Naive thymus-derived CD4-positive, alpha-beta T cell (primary cell): ENCODE measurements at regions not wholly inside any gene's neighbourhood (a gene's known extent, or its start where the extent isn't known, plus 50 kb on each side); places are given as distances from the start of the nearest gene placed in this dataset.
A peak's percentile ranks its signal among the peaks of the same experiment; 100 is the strongest.

Source experiments
- ATAC-seq: fragments of 150-1000 bp; cut with Tn5 transposase; 2 replicates; pipeline ENCODE4 v1.10.0; 2021; ENCODE audit warnings: mild to moderate bottlenecking, moderate library complexity
- CTCF ChIA-PET: fragments of 350-600 bp; sonication (Branson Sonifier 250); formaldehyde crosslinking; loops from one replicate; lab custom pipeline; 2021; ENCODE audit warnings: antibody characterized with exemption; lab: Charles Lee
- POLR2A ChIA-PET: fragments of 350-600 bp; sonication (Branson Sonifier 250); formaldehyde crosslinking; loops from one replicate; lab custom pipeline; 2021; ENCODE audit warnings: antibody characterized with exemption, inconsistent platforms; lab: Charles Lee
- DNase-seq, 9 donors: peaks; one replicate each; pipeline versions ENCODE4 v3.0.0 to v3.0.0-alpha.2; 2020 to 2022; ENCODE audit warnings: mixed read lengths in 1 of 9
- H3K27ac ChIP-seq: one replicate; pipeline ENCODE4 v1.7.0; 2013; ENCODE audit warnings: mild to moderate bottlenecking, low read depth, low read length, moderate library complexity
- H3K27me3 ChIP-seq, 2 donors: one replicate each; pipeline ENCODE4 v1.7.0; 2013; ENCODE audit warnings: low read length in 2 of 2, mild to moderate bottlenecking in 2 of 2, moderate library complexity in 2 of 2; ENCODE audit not compliant: control insufficient read depth in 2 of 2, insufficient read depth in 2 of 2
- H3K36me3 ChIP-seq, 3 experiments: 1 replicate in 2 of 3; 2 replicates in 1 of 3; pipeline ENCODE4 v1.7.0; 2013; ENCODE audit warnings: low read length in 3 of 3, mild to moderate bottlenecking in 3 of 3, moderate library complexity in 1 of 3; ENCODE audit not compliant: insufficient read depth in 3 of 3, control insufficient read depth in 2 of 3
- H3K4me1 ChIP-seq, 2 donors: one replicate each; pipeline ENCODE4 v1.7.0; 2013; ENCODE audit warnings: low read length in 2 of 2, mild to moderate bottlenecking in 2 of 2, moderate library complexity in 1 of 2; ENCODE audit not compliant: control insufficient read depth in 2 of 2, insufficient read depth in 2 of 2
- H3K4me3 ChIP-seq: 2 replicates; pipeline ENCODE4 v1.7.0; 2013; ENCODE audit warnings: mild to moderate bottlenecking, low read length
- H3K9me3 ChIP-seq, 3 experiments: 1 replicate in 2 of 3; 2 replicates in 1 of 3; pipeline ENCODE4 v1.7.0; 2013; ENCODE audit warnings: low read length in 3 of 3; ENCODE audit not compliant: control insufficient read depth in 2 of 3
- H3K27ac Mint-ChIP-seq, 9 donors: one replicate each; pipeline ENCODE4 v1.8.0; 2020 to 2022; ENCODE audit warnings: mixed read lengths in 9 of 9, mild to moderate bottlenecking in 8 of 9, moderate library complexity in 5 of 9, inconsistent platforms in 2 of 9
- H3K27me3 Mint-ChIP-seq, 5 donors: one replicate each; pipeline ENCODE4 v1.8.0; 2021 to 2022; ENCODE audit warnings: mixed read lengths in 5 of 5, mild to moderate bottlenecking in 1 of 5
- H3K36me3 Mint-ChIP-seq, 5 donors: one replicate each; pipeline ENCODE4 v1.8.0; 2020 to 2022; ENCODE audit warnings: mixed read lengths in 5 of 5, mild to moderate bottlenecking in 3 of 5, inconsistent platforms in 1 of 5
- H3K4me1 Mint-ChIP-seq, 7 donors: one replicate each; pipeline ENCODE4 v1.8.0; 2020 to 2022; ENCODE audit warnings: mixed read lengths in 7 of 7, mild to moderate bottlenecking in 3 of 7, inconsistent platforms in 1 of 7
- H3K4me3 Mint-ChIP-seq, 10 donors: one replicate each; pipeline ENCODE4 v1.8.0; 2020 to 2022; ENCODE audit warnings: mild to moderate bottlenecking in 10 of 10, mixed read lengths in 10 of 10, moderate library complexity in 6 of 10, inconsistent platforms in 2 of 10
- H3K9me3 Mint-ChIP-seq, 11 donors: one replicate each; pipeline ENCODE4 v1.8.0; 2020 to 2022; ENCODE audit warnings: mixed read lengths in 11 of 11, mild to moderate bottlenecking in 4 of 11, inconsistent platforms in 1 of 11, moderate library complexity in 1 of 11
- intact Hi-C, 2 donors: fragments of 100-400 bp; cut with micrococcal nuclease; formaldehyde crosslinking; loops; one replicate each; pipeline ENCODE4 v1.15.1; 2023

GRCh38 chr18:68623342-68623741 lies 91.6 kb downstream of the TMX3 start:
- DNase-seq (peak in 6 of 9 donors; percentile 2 to 26 (median 8)), ATAC-seq (peak; percentile 40)
- H3K4me1 Mint-ChIP-seq = no peaks in the 10 kb centered on the region
- intact Hi-C loops = loop anchor here (1.0 kb wide), 2 partner anchors 1107 to 1406 kb away; partner anchors contain the start of gene DSEL (in 1 of the 2)
- no peaks in the 10 kb centered on the region for H3K9me3 Mint-ChIP-seq
- no peaks in the 10 kb centered on the region for H3K36me3 Mint-ChIP-seq
- no peaks in the 10 kb centered on the region for H3K9me3 ChIP-seq
- POLR2A ChIA-PET = no interaction called here
- H3K4me3 ChIP-seq = no peak overlapping the region
- H3K36me3 ChIP-seq = no peaks in the 10 kb centered on the region
- no peak overlapping the region for H3K4me3 Mint-ChIP-seq
- H3K4me1 ChIP-seq = no peaks in the 10 kb centered on the region
- no peak overlapping the region for H3K27ac Mint-ChIP-seq
- CTCF ChIA-PET = interaction anchor here (0.7 to 0.8 kb wide), 4 partner anchors 10 to 1762 kb away, joined by 3 to 4 read pairs (median 3); no protein-coding TSS in a partner anchor
- peaks cover 0 to 12% (median 4%) of the 10 kb centered on the region in 5 donors for H3K27me3 Mint-ChIP-seq
- no peak overlapping the region for H3K27ac ChIP-seq
- H3K27me3 ChIP-seq = no peaks in the 10 kb centered on the region

GRCh38 chr18:68611311-68611710 lies 103.6 kb downstream of the TMX3 start:
- no peaks in the 10 kb centered on the region for H3K9me3 Mint-ChIP-seq
- CTCF ChIA-PET = no interaction called here
- Histone ChIP-seq H3K9me3 (no peaks in the 10 kb centered on the region), H3K27ac (no peak overlapping the region), H3K4me3 (no peak overlapping the region), H3K4me1 (no peaks in the 10 kb centered on the region), H3K36me3 (no peaks in the 10 kb centered on the region), H3K27me3 (no peaks in the 10 kb centered on the region)
- H3K4me1 Mint-ChIP-seq = no peaks in the 10 kb centered on the region
- H3K4me3 Mint-ChIP-seq = no peak overlapping the region
- H3K27me3 Mint-ChIP-seq = peaks cover 0 to 14% (median 9%) of the 10 kb centered on the region in 5 donors
- POLR2A ChIA-PET = no interaction called here
- no peak for DNase-seq
- ATAC-seq = no peak
- no peaks in the 10 kb centered on the region for H3K36me3 Mint-ChIP-seq
- H3K27ac Mint-ChIP-seq = no peak overlapping the region
- intact Hi-C loops = no loop called here

DNA sequence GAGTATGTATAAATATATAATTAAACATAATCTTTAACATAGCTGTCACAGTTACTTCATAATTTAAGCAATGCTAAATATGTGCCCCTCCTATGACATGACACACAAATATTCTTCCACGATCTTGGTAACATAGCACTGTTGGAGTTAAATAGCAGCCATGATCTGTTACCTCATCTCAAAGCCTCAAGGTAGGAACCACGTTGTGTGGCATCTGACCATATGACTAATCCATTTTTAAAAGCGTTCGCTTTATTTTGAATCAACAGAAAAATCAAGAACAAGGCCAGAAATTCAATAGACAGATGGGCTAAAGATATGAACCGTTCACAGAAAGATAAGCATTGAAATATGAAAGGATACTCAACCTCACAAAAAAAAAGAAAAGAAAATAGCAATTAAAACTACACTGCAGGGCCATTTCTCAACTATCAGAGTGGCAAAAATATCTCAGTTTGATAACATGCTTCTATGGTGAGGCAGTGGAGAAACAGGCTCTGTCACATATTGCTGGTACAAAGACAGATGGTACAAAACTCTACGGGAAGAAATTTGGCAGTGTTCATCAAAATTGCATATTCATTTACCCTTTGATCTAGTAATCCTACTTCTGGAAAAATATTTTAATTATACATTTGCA lies 105.9 kb downstream of the TMX3 start:
- Mint-ChIP-seq H3K4me3 (no peak overlapping the region), H3K27me3 (peaks cover 0 to 14% (median 11%) of the 10 kb centered on the region in 5 donors), H3K9me3 (no peaks in the 10 kb centered on the region), H3K27ac (no peak overlapping the region), H3K4me1 (no peaks in the 10 kb centered on the region), H3K36me3 (no peaks in the 10 kb centered on the region)
- ATAC-seq (no peak), DNase-seq (no peak)
- no peaks in the 10 kb centered on the region for H3K9me3 ChIP-seq
- no peaks in the 10 kb centered on the region for H3K27me3 ChIP-seq
- POLR2A ChIA-PET = no interaction called here
- intact Hi-C loops = no loop called here
- no peak overlapping the region for H3K4me3 ChIP-seq
- no peaks in the 10 kb centered on the region for H3K36me3 ChIP-seq
- no peaks in the 10 kb centered on the region for H3K4me1 ChIP-seq
- CTCF ChIA-PET = no interaction called here
- no peak overlapping the region for H3K27ac ChIP-seq

GRCh38 chr18:68607852-68608251 lies 107.1 kb downstream of the TMX3 start:
- Mint-ChIP-seq H3K27me3 (peaks cover 0 to 21% (median 11%) of the 10 kb centered on the region in 5 donors), H3K36me3 (no peaks in the 10 kb centered on the region), H3K4me3 (no peak overlapping the region), H3K4me1 (no peaks in the 10 kb centered on the region), H3K9me3 (peaks cover 0 to 1% (median 0%) of the 10 kb centered on the region in 11 donors), H3K27ac (no peak overlapping the region)
- Histone ChIP-seq H3K27me3 (no peaks in the 10 kb centered on the region), H3K27ac (no peak overlapping the region), H3K36me3 (no peaks in the 10 kb centered on the region), H3K4me3 (no peak overlapping the region), H3K9me3 (no peaks in the 10 kb centered on the region), H3K4me1 (no peaks in the 10 kb centered on the region)
- no peak for ATAC-seq
- POLR2A ChIA-PET = no interaction called here
- DNase-seq = no peak
- intact Hi-C loops = no loop called here
- CTCF ChIA-PET = no interaction called here

DNA sequence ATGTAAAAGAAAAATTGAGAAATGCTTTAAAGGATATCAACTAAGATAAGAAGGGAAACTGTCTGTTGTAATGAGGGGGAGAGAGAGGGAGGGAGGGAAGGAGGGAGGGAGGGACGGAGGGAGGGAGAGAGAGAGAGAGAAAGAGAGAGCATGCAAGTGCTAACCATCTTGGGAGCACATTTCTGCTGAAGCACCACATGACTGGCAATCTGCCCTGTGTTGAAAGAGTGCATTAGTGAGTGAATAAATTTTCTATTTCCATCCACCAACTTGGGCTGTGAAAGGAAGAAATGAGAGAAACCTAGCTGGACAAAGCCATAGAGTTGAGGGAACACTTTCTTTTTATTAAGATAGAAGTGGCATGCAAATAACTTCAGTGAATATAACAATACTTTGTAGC lies 110.7 kb downstream of the TMX3 start:
- H3K36me3 Mint-ChIP-seq = no peaks in the 10 kb centered on the region
- intact Hi-C loops = no loop called here
- Histone ChIP-seq H3K4me3 (no peak overlapping the region), H3K27me3 (no peaks in the 10 kb centered on the region), H3K36me3 (no peaks in the 10 kb centered on the region), H3K4me1 (no peaks in the 10 kb centered on the region), H3K9me3 (no peaks in the 10 kb centered on the region), H3K27ac (no peak overlapping the region)
- DNase-seq = no peak
- no peak overlapping the region for H3K4me3 Mint-ChIP-seq
- no peak for ATAC-seq
- no peak overlapping the region for H3K27ac Mint-ChIP-seq
- H3K4me1 Mint-ChIP-seq = no peaks in the 10 kb centered on the region
- H3K27me3 Mint-ChIP-seq = peaks cover 0 to 15% (median 6%) of the 10 kb centered on the region in 5 donors
- ChIA-PET POLR2A (no interaction called here), CTCF (no interaction called here)
- H3K9me3 Mint-ChIP-seq = peaks cover 0 to 1% (median 0%) of the 10 kb centered on the region in 11 donors

- Histone ChIP-seq H3K9me3 (no peaks in the 10 kb centered on the region), H3K27ac (no peak overlapping the region), H3K4me3 (no peak overlapping the region), H3K27me3 (no peaks in the 10 kb centered on the region), H3K4me1 (no peaks in the 10 kb centered on the region), H3K36me3 (no peaks in the 10 kb centered on the region)
- H3K27ac Mint-ChIP-seq = no peak overlapping the region
- no peaks in the 10 kb centered on the region for H3K36me3 Mint-ChIP-seq
- DNase-seq (no peak), ATAC-seq (no peak)
- no peaks in the 10 kb centered on the region for H3K4me1 Mint-ChIP-seq
- H3K27me3 Mint-ChIP-seq = peaks cover 0 to 10% (median 5%) of the 10 kb centered on the region in 5 donors
- intact Hi-C loops = no loop called here
- CTCF ChIA-PET = no interaction called here
- no peaks in the 10 kb centered on the region for H3K9me3 Mint-ChIP-seq
- H3K4me3 Mint-ChIP-seq = no peak overlapping the region
- POLR2A ChIA-PET = no interaction called here
Measured at GRCh38 chr18:68596016-68596415, 118.9 kb downstream of the TMX3 start.

DNA sequence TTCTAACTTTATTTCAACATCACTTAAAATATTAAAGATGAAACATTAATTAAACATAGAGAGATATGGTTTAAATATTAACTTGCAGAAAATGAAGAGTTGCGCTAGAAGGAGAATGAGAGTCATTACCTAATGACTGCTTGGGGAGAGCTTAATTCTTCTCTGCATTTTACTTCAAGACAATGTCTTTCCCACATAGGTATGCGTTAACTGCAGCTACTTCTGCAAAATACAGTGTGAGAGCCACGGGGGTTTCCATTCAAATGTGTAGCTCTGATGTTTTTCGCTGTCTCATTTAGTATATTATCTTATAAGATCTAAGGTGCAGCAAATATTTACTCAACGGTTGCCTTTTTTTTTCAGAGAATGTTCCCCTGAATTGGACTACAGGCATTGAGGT lies 126.7 kb downstream of the TMX3 start:
- Mint-ChIP-seq H3K4me1 (no peaks in the 10 kb centered on the region), H3K4me3 (no peak overlapping the region), H3K36me3 (no peaks in the 10 kb centered on the region), H3K27ac (no peak overlapping the region), H3K27me3 (peaks cover 0 to 10% (median 5%) of the 10 kb centered on the region in 5 donors), H3K9me3 (peaks cover 0 to 3% (median 0%) of the 10 kb centered on the region in 11 donors)
- intact Hi-C loops = no loop called here
- DNase-seq = no peak
- H3K27ac ChIP-seq = no peak overlapping the region
- no peak overlapping the region for H3K4me3 ChIP-seq
- no peaks in the 10 kb centered on the region for H3K27me3 ChIP-seq
- ATAC-seq = no peak
- no peaks in the 10 kb centered on the region for H3K9me3 ChIP-seq
- ChIA-PET POLR2A (no interaction called here), CTCF (no interaction called here)
- H3K4me1 ChIP-seq = no peaks in the 10 kb centered on the region
- H3K36me3 ChIP-seq = no peaks in the 10 kb centered on the region
